SIG-M5 treated with dmso at 0.1 percent for 504 hours (cell line): ENCODE measurements at regions not wholly inside any gene's neighbourhood (a gene's known extent, or its start where the extent isn't known, plus 50 kb on each side); places are given as distances from the start of the nearest gene placed in this dataset.
A peak's percentile ranks its signal among the peaks of the same experiment; 100 is the strongest.
"Not testable (repeated sequence)": the region's sequence is repeated elsewhere in the genome, so short reads cannot be mapped to it uniquely, and the experiment has no call there.

ENCODE experiments used
- DNase-seq: peaks from one replicate; lab custom pipeline; 2025; ENCODE audit not compliant: unreplicated experiment; lab: John Stamatoyannopoulos, UW

- no peak for DNase-seq
These were observed 247.7 kb upstream of the RFX3 start for GRCh38 chr9:3773362-3774060.

GRCh38 chr9:3769646-3770045 is 243.8 kb upstream of the RFX3 start:
- no peak for DNase-seq

GRCh38 chr9:3768712-3769457 is 243.1 kb upstream of the RFX3 start:
- no peak for DNase-seq

- DNase-seq: no peak
These were observed 242.5 kb upstream of the RFX3 start for GRCh38 chr9:3768286-3768685.

GRCh38 chr9:3762076-3762475 is 236.3 kb upstream of the RFX3 start:
- no peak for DNase-seq

- DNase-seq: no peak
These were observed 234.2 kb upstream of the RFX3 start for GRCh38 chr9:3760031-3760430.

GRCh38 chr9:3758816-3759576 is 233.2 kb upstream of the RFX3 start:
- peak; percentile 10 for DNase-seq

- DNase-seq: no peak
These were observed 230.3 kb upstream of the RFX3 start for GRCh38 chr9:3756071-3756470.

GRCh38 chr9:3751125-3751758 is 225.4 kb upstream of the RFX3 start:
- DNase-seq: no peak

- DNase-seq: no peak
These were observed 224.5 kb upstream of the RFX3 start for GRCh38 chr9:3750321-3750720.

- peak; percentile 31 for DNase-seq
These were observed 220.8 kb upstream of the RFX3 start for GRCh38 chr9:3746296-3747275.

GRCh38 chr9:3743901-3744413 is 218.2 kb upstream of the RFX3 start:
- DNase-seq: no peak

- DNase-seq: no peak
These were observed 216.8 kb upstream of the RFX3 start for GRCh38 chr9:3742586-3742985.

- DNase-seq: no peak
These were observed 215.9 kb upstream of the RFX3 start for GRCh38 chr9:3741729-3742128.

- DNase-seq: peak; percentile 8
These were observed 215.1 kb upstream of the RFX3 start for GRCh38 chr9:3740690-3741419.

GRCh38 chr9:3736161-3736560 is 210.4 kb upstream of the RFX3 start:
- peak; percentile 72 for DNase-seq

GRCh38 chr9:3735251-3735650 is 209.4 kb upstream of the RFX3 start:
- no peak for DNase-seq

- not testable (repeated sequence) for DNase-seq
These were observed 207.9 kb upstream of the RFX3 start for GRCh38 chr9:3733527-3734262.

- DNase-seq: no peak
These were observed 207.2 kb upstream of the RFX3 start for GRCh38 chr9:3733039-3733408.
